ENCODE measurements at regions not wholly inside any gene's neighbourhood (a gene's known extent, or its start where the extent isn't known, plus 50 kb on each side); places are given as distances from the start of the nearest gene placed in this dataset.

DNA sequence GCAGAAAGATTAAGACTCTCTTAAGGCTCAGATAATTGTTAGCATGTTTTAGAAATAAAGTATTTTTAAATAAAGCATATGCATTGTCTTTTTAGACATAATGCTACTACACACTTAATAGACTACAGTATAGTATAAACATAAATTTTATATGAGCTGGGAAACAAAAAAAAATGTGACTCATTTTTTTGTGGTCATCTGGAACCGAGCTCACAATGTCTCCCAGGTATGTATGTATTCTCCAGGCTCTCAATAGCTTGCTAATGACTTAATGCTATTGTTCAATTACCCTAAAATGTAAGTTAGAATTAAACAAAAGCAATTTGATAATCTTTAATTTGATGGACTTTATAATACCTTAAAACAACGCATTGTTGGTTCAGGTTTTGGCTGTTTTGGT, 167.2 kb downstream of the NUP35 start:
- no peak for DNase-seq

DNA sequence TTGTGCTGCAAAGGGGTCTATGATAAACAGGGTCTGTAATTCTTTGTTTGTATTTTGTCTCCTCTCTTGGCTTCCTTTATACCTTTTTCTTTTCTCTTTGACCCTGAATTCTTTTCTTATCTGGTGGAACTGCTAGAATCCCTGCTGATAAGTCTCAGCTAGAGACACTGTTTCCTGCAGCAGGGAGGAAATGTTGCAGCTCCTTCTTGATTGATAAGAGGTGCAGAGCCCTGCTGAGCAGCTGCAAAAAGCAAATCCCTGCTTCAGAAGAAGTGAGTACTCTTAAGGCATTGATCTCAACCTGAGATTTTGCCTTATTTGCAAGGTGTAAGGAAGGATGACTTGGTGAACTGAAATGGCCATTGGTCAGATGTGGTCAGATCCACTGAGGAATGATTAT, 167.8 kb downstream of the NUP35 start:
- no peak for DNase-seq

DNA sequence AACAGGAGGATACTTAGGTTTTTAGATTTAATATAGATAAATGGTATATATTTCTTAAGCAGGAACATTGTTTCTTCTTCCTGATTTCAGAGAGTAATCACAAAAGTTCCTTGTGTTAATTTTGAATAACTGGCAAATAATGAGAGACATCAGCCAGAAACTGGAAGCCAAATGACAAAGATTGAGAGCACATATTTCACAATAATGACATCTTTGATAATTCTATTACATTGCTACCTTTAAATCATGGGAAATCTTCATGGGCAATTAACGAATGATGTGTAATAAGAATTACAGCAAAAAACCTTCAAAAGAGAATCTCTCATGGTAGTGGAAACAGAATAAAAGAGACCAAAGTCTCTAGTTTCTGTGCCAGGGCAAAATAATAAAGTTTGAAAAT, 215.1 kb downstream of the NUP35 start:
- DNase-seq: no peak

DNA sequence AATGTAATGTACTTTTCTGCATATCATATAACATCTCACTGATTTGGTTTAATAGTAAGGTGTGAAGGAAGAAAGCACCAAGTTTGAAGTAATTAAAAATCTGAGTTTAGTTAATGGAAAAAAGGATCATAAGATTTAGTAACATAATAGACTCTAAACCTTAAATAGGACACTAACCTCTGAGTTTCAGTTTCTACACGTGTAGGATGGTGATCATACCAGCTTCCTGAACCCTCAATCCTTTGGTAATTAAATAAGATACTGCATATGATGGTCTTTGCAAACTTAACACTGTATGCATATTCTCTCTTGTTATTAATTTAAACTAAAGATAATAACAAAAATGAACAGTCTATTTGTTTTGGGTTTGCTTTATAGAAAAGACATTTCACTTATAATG, 216.8 kb downstream of the NUP35 start:
- DNase-seq: no peak

DNA sequence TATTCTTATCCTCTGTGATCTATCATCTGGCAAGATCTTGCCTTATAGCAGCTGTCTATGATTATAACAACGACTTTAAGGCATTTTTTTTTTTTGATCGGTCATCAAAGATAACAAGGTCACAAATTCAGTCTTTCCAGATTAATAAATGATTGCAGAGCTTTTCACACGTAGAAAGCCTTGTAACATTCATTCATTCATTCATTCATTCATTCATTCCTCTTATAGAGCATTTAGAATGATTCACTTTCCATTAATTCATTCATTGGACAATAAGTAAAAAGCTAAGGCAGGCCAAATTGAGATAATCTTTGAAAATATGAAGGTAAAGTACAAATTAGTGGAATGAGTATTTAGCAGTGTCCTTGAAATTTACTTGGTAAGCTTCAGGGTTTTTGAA, 223.7 kb downstream of the NUP35 start:
- no peak for DNase-seq

DNA sequence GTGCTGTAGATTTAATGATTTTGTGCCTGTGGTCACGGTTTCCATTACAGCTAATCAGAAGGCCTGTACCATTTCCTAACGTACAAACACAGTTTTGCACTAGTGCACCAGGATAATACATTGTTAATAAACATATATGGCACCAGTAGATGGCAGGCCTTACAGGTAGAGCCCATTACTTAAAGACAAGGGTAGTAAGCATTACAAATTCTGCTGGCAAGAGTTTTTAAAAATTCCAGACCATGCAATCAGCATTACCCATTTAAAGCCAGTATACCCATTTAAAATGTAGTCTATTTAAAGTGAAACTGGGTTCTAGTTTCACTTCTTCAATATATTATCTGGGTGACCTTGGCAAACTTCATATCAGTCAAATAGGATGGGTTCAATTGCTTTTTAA, 224.2 kb downstream of the NUP35 start:
- DNase-seq: no peak

DNA sequence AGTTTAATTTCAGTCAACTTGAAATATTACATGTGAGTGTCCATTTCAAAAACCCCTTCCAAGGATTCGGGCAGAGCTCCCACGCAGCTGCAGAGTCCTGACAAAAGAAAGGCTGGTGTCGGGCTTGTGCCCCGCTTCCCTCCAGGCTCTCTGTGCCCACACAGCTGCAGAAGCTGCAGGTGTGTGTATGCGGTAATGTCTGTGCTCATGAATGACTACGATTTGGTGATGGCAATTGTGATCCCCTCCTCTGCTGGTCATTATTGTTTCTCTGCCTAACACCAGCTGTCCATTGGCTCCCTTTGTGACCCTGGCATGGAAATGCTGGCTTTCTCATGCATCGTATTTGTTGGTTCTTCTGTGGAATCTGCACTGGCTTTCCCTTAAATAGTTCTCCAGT, 224.8 kb downstream of the NUP35 start:
- no peak for DNase-seq

DNA sequence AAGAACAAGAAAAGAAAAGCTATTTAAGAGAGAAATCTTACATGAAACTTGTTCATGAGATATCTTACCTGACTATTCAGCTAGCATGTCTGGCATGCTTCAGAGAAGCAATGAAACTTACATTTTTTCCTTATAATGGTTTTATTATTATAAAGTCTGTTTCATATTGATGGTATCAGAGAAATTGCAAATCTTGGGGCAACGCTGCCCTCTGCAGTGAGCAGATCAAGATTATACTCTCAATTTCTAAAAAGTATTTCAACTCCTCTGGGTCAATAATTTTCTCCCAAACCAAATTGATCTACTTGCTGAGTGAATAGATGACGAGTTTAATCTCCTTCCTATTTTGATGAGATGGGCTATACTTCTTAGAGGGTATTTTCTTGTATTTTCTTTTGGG, 235.6 kb downstream of the NUP35 start:
- peak; percentile 44 for DNase-seq

DNA sequence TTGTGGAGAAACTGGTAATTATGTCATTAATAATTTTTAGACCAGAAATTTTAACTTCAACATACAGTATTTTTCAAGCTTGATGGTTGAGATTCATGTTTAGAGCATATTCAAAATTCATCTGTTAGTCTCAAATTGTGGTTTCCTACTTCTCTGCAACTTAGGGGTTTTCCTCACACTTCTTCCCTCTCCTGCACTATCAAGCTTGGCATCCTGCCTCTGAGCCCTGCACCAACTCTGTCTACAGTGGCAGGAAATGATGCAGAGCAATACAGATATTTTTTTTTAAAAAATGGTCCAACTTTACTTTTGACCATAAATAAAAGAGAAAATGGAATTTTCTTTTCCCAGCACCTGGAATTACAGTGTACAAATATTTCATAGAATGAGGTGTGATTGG, 247.3 kb downstream of the NUP35 start:
- DNase-seq: no peak

DNA sequence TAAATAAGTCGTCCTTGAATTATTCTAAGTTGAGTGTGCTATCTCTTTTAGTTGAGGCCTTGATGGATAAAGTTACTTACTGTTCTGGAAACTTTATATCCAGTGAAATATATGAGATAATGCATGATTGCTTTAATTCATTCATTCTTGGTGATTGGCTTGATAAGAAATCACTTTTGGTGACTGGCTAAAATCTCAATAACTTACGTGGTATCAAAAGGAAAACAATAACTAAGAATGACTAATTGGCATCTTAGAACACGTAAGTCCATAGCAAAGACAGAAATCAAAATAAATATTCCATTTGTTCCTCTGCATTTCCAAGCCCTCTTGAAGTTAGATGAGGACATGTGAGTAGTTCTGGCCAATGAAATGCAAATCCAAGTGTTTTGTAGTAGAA, 251.6 kb downstream of the NUP35 start:
- DNase-seq: no peak

DNA sequence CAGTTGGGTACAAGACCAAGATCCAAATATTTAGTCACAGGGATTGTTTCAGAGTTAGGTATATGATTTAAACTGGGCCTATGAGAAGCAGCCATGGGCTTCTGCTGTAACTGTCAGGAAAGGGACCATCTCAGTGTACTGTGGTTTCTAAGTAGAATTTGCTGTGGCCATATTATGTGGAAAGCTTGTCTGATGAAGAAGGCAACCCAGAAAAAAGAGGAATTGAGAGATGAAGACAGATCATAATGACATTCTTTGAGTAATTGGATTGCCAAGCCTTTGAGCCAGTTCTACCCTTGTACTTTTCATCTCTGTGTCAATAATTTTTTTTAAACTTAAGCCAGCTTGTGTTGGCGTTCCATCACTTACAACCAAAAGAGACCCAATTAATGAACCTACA, 259.6 kb downstream of the NUP35 start:
- no peak for DNase-seq

DNA sequence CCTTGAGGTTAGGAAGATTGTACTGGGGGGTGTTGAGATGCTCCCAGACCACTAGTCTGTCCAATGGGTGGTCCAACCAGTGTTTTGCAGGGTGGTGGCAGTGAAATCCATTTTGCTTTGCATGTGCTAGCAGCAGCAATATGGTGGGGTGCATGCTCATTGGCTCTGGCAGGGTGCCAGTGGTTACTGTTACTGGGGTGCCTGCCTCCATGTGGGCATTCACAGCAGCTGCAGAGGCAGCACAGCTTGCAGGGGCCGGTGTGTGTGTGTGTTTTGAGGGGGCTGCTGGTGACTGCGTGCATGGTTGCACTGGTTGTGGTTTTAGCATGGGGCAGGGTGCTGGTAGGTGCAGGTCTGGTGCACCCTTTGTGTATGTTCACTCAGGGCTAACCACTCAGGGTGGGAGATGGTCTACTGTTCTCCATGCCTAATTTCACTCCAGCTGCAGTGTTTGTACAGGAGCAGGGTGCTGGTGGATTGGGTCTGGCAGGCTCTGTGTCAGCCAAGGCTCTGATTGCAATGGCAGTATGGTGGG, 265.4 kb downstream of the NUP35 start:
- DNase-seq: no peak

DNA sequence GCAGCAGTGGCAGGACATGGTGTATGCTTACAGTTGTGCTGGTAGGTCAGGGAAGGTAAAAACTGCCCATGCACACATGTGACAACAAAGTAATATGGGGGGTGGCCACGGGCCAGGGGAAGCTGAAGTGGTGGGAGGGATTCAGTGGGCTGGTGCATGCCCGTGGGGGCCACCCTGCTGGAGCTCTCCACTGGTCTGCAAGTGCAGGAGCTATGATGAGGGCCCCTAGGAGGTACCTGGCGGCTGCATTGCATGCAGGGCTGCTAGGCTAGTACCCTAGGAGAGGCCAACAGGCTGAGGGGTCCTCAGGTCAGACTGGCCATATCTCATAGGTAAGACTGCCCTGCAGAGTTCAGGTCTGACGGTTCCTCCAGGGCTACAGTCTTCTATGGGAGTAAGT, 265.9 kb downstream of the NUP35 start:
- no peak for DNase-seq

DNA sequence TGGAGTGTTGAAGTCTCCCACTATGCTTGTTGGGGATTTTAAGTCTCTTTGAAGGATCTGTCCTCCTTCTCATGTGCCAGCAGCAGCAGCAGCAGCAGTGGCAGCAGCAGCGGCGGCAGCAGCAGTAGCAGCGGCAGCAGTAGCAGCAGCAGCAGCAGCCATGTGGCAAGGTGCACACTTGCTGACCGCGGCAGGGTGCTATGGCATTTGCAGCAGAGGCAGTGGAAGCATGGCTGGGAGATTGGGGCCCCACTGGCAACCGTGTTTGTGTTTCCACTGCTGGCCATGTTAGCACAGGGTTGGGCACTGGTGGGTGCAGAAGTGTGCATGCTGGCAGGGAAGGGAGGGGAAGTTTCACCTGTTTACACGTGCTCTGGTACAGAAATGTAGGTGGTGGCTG, 280.1 kb downstream of the NUP35 start:
- DNase-seq: no peak

DNA sequence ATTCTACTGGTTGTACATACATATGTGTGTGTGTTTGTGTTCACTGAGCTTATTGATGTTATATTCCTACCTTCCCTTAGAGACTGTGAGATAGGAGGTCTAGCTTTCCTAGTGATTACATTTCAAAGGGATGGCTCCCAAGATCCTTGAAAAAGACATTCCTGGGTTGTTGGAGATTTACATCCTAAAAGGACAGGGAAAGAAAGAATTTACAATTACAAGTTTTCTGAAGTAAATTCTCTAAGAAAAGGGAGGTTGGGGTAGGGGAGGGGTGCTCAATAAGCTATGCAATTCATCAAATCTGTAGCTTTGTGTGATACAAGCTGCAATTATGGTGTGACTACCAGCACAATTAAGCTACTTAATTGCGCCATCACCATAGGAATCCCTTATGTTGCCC, 284.3 kb downstream of the NUP35 start:
- DNase-seq: no peak

DNA sequence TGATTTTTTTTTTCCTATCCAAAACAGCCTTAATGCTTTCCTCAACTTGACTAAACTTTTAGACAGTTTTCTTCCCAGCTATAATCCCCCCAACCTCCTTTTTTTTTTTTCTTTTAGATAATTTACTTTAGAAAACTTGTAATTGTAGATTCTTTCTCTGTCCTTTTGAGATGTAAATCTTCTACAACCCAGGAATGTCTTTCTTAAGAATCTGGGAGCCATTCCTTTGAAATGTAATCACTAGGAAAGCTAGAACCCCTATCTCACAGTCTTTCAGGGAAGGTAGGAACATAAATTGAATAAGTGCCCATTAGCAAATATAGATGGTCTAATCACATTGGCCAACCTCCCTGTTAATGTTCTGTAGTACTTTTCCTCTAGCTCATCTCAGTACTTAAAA, 285.4 kb downstream of the NUP35 start:
- DNase-seq: no peak

DNA sequence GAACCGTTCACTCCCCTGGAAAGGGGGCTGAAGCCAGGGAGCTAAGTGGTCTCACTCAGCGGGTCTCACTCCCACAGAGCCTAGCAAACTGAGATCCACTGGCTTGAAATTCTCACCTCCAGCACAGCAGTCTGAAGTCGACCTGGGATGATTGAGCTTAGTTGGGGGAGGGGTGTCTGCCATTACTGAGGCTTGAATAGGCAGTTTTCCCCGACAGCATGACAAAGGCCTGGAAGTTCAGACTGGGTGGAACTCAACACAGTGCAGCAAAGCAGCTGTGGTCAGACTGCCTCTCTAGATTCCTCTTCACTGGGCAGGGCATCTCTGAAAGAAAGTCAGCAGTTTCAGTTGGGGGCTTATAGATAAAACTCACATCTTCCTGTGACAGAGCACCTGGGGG, 292.5 kb downstream of the NUP35 start:
- DNase-seq: no peak

DNA sequence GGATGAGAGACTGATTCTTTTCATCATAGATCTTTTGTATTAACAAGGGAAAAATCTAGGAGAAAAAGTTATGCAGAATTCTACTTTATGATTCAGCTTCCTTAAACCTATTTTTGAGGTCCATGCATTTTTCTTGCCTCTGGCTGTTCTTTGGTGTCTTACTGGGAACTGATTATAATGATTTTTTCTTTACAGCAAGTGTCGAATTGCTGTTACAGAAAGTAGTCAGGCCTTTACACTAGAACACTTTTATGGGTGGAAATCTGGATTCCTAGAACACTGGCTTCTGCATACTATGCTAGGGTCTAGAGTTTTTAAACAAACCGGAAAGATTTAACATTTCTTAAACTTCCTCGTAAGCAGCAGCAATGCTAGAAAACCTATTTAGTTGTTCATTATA, 302.6 kb downstream of the NUP35 start:
- DNase-seq: no peak

DNA sequence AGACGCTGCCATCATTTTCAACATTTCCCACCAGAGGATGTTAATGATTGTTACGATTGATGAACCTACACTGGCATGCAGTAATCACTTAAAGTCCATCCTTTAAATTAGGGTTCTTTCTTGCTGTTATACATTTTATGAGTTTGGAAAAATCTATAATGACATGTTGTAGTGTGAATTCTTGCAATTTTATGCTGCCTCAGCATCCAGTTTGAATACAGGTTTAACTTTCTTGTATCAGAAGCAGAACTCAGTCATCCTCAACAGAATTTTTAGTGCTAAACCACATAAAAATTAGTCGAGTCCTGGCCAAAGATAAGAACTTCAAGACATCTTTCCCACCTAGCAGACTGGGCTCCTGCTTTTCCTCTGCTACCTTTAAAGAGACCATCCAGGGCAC, 303.3 kb downstream of the NUP35 start:
- no peak for DNase-seq

DNA sequence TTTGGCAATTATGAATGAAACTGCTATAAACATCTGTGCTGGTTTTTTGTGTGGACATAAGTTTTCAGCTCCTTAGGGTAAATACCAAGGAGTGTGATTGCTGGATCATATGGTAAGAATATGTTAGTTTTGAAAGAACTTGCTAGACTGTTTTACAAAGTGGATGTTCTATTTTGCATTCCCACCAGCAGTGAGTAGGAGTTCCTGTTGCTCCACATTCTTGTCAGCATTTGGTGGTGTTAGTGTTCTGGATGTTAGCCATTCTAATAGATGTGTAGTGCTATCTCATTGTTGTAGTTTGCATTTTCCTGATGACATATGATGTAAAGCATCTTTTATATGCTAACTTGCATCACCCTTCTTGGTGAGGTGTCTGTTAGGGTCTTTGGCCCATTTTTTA, 304.6 kb downstream of the NUP35 start:
- no peak for DNase-seq

DNA sequence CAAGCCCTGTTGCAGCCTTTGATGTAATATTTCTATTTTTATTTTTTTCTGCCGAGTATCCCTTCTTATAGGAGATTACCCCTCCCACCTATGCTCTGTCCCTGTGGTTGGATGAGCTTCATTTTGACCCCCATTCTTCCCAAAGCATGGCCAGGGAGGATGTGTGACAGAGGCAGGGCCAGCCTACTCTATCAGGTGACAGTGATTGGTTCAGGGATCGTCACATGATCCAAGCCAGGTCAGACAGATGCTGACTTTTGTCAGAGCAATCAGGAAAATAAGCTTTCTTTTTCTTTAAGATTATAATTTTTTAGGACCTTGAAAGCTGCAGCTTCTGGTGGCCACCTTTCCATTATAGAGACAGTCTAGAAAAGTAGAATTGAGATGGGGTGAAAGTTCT, 314.3 kb downstream of the NUP35 start:
- no peak for DNase-seq

DNA sequence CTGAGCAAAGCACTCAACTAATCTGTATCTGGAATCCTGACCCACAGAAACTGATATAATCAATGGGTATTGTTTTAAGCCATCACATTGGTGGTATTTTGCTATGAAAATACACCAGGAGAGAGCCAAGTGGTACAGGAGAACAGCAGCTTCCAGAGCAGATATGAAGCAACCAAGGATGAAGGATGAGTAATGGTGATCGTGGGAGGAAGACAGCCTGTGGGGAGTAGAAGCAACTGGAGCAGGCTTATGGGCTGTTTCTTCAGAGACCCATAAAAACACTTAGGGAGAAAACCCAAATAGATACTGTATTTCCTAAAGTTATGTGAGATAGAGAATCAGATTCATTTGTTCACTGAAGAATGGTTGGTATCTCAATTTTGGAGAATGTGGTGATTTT, 330.8 kb downstream of the NUP35 start:
- no peak for DNase-seq

DNA sequence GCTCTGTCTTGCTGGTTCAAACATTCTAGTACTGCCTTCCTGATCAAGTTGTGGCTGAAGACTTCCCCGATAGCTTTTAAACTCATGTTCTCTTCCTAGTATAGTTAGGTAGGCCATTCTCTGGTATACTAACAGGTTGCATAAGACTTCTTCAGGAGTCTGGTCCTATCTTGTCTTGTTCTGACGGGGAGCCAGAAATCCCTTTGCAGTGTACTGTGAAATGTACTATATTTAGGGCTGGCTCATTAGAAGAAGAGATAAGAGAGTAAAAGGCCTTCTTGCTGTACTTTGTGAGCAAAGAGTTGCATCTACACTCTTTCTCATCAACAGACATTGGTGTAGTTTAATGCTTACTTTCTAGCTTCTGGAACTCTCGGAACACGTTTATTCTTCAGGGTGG, 331.9 kb downstream of the NUP35 start:
- no peak for DNase-seq

DNA sequence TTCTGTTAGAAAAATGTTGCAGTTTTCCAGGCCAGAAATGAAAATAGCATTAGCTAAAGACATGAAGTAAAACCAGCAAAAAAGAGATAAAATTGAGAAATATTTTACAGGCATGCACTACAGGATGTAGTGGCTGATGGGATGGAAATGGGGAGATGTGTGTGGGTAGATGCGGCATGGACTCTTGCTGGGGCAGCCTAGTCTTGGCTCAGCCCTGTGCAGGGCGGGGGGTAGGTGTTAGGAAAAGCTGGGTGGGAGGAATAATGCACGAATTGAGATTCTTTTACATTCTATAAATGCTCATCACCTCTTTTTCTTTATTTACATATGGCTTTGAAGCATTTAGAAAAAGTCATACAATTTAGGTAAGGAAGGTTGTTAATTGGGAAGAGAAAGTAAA, 334.2 kb downstream of the NUP35 start:
- no peak for DNase-seq

DNA sequence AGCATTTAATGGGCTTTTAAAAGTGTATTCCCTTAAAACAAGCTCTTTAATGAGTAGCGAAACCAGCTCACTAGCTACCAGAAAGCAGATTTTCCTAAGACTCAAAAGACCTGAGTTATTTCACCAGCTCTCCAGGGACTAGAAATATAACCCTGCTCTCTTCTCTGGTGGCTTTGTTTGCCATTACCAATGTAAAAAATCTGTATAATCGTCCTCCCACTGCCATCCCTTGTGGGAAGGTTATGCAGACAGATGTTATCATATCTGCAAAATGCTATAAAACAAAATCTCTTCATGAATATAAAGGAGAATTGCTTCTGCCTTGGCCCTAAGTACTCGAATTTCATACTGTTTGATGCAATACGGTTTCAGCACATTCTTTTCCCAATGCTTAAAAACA, 335.2 kb downstream of the NUP35 start:
- no peak for DNase-seq

DNA sequence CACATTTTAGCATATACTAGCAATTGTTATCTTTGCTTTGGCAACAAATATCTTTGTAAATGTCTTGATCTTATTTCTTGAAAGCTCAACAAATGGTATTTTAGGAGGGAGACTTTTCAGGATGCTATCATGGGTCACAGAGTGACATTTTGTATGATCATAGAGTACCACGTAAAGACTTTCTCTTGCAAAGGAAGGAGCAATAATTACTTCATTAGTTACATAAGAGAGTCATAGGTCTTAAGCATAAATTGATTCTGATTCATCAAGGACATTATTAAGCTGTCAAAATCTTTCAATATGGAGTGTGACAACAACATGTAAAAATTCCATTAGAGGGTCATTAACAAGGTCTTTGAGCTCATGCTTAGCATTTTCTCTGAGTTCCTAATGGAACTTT, 339.6 kb downstream of the NUP35 start:
- no peak for DNase-seq
